Left ventricle myocardium inferior (tissue), 1 donor: ENCODE measurements at regions not wholly inside any gene's neighbourhood (a gene's known extent, or its start where the extent isn't known, plus 50 kb on each side); places are given as distances from the start of the nearest gene placed in this dataset.

Experiments used
- DNase-seq: peaks from one replicate; pipeline ENCODE4 v3.0.0-alpha.2; 2020
- H3K27ac ChIP-seq: fragments of 200-600 bp; replicated peaks from 2 replicates; pipeline ENCODE4 v1.8.0; 2021
- H3K27me3 ChIP-seq: fragments of 200-600 bp; 2 replicates; pipeline ENCODE4 v1.8.0; 2021; ENCODE audit warnings: low read depth
- H3K36me3 ChIP-seq: fragments of 200-600 bp; 2 replicates; pipeline ENCODE4 v1.8.0; 2021
- H3K4me1 ChIP-seq: fragments of 200-600 bp; 2 replicates; pipeline ENCODE4 v1.8.0; 2021
- H3K4me3 ChIP-seq: fragments of 200-600 bp; 2 replicates; pipeline ENCODE4 v1.8.0; 2021; ENCODE audit warnings: mild to moderate bottlenecking, moderate library complexity
- H3K9me3 ChIP-seq: fragments of 200-600 bp; replicated peaks from 2 replicates; pipeline ENCODE4 v1.8.0; 2021
- CTCF ChIP-seq: fragments of 200-600 bp; IDR thresholded peaks from 2 replicates; pipeline ENCODE4 v1.8.0; 2021; ENCODE audit warnings: antibody characterized with exemption, mild to moderate bottlenecking, borderline replicate concordance
- intact Hi-C: fragments of 100-400 bp; cut with micrococcal nuclease; formaldehyde crosslinking; loops from one replicate; pipeline ENCODE4 v1.11.0; 2022
- donor health status: DM: no; HTN: yes; CAD: no; lungs with severe emphysema.

- no peak overlapping the region for H3K27ac ChIP-seq
- intact Hi-C loops, result no loop called here
- no peaks in the 10 kb centered on the region for H3K36me3 ChIP-seq
- no peak for TF ChIP-seq CTCF
- H3K27me3 ChIP-seq, result no peaks in the 10 kb centered on the region
- H3K9me3 ChIP-seq, result no peaks in the 10 kb centered on the region
- H3K4me3 ChIP-seq, result no peak overlapping the region
- no peak for DNase-seq
- H3K4me1 ChIP-seq, result no peaks in the 10 kb centered on the region
Observed at GRCh38 chr3:24756101-24756888, 261.6 kb upstream of the THRB start.

DNA sequence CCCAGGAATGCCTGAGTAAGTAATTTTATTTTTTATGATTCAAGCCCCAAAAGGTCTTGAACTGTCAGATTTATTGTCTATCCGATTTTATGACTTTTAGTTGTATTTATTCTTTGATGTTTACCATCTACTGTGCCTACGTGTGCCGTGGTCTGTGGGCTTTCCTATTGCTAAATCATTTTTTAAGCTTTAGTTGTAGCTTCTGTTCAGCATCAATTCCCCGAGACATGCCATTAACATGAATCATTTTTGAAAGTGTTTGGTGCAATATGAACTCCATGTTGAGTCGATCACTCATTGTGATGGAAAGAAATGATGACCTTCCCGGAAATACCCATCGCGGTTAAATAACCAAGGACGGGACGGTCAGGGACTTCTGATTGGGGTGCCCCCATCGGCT lies 268.7 kb upstream of the THRB start:
- intact Hi-C loops, result no loop called here
- H3K27me3 ChIP-seq, result no peaks in the 10 kb centered on the region

DNA sequence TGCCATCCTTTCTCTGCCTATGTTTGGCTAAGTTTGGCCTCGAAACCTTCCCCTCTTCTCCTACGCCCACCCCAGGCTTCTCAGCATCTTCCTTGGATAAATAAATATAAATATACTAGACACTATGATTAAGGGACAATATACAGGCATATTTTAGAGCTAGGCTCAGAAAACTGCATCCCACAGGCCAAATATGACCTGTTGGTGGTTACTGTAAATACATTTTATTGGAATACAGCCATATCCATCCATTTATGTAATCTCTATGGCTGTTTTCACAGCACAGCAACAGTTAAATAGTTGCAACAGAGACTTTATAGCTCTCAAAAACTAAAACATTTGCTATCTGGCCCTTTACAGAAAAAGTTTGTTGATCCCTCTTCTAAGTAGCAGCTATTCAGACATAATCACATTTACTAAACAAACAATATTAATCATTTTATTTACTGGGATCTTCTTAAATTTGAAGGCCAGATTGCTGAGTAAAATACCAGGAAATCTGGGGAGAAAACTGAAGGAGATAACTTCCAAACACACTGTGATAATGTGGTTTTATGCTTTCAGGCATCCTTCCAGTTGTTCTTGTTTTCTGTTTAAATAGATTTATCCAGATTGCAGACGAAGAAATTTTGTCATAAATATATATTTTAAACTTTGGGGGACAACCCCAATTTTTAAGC lies 269.7 kb upstream of the THRB start:
- no peak for DNase-seq
- no peaks in the 10 kb centered on the region for H3K4me1 ChIP-seq
- H3K36me3 ChIP-seq, result no peaks in the 10 kb centered on the region
- intact Hi-C loops, result no loop called here
- no peaks in the 10 kb centered on the region for H3K27me3 ChIP-seq
- H3K27ac ChIP-seq, result no peak overlapping the region
- no peak overlapping the region for H3K4me3 ChIP-seq
- TF ChIP-seq CTCF, result no peak
- no peaks in the 10 kb centered on the region for H3K9me3 ChIP-seq

More for the DNA sequence above, 268.7 kb upstream of the THRB start:
- no peak overlapping the region for H3K4me3 ChIP-seq
- H3K36me3 ChIP-seq, result no peaks in the 10 kb centered on the region
- H3K4me1 ChIP-seq, result no peaks in the 10 kb centered on the region
- H3K9me3 ChIP-seq, result no peaks in the 10 kb centered on the region
- no peak overlapping the region for H3K27ac ChIP-seq
- DNase-seq, result no peak
- no peak for TF ChIP-seq CTCF

DNA sequence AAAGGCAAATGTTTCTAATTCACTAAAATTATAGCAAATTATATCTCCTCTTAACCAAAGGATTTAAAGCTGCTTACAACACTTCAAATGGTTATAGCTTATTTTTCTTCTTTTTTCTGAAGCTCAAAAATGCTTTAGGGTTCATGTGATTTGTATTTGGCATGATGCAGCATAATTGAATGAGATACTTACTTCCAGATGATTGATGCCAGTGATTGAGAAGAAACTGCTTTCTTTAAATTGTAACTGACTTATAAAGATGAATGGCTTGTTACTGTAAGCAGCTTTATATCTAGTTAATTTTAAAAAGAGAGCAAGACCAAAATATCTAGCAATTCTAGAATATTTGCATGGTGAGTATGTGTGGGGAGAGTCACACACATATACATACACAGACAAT lies 270.7 kb upstream of the THRB start:
- intact Hi-C loops, result no loop called here
- Histone ChIP-seq H3K4me1 (no peaks in the 10 kb centered on the region), H3K27me3 (no peaks in the 10 kb centered on the region), H3K4me3 (no peak overlapping the region), H3K9me3 (no peaks in the 10 kb centered on the region), H3K36me3 (no peaks in the 10 kb centered on the region), H3K27ac (no peak overlapping the region)
- DNase-seq, result no peak
- no peak for TF ChIP-seq CTCF

DNA sequence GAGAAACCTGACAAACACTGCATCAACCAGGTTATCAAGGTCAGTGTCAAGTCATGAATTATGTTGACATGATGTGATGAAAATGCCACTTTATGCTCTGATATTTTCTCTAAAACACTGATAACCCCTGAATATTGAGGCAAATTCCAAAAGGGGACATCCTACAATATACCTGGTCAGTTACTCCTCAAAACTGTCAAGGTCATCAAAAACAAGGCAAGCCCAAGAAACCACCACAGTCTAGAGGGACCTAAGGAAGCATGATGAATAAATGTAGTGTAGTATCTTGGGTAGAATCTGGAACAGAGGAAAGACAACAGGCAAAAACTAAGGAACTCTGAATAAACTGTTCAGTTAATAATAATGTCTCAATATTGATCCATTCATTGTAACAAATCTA lies 275.3 kb upstream of the THRB start:
- no peak overlapping the region for H3K27ac ChIP-seq
- H3K4me1 ChIP-seq, result no peaks in the 10 kb centered on the region
- no peak overlapping the region for H3K4me3 ChIP-seq
- no peaks in the 10 kb centered on the region for H3K27me3 ChIP-seq
- H3K9me3 ChIP-seq, result no peaks in the 10 kb centered on the region
- intact Hi-C loops, result loop anchor here (5.0 kb wide), 1 partner anchor 822 kb away; no protein-coding TSS in a partner anchor
- TF ChIP-seq CTCF, result no peak
- H3K36me3 ChIP-seq, result no peaks in the 10 kb centered on the region
- no peak for DNase-seq
